HEK293 (cell line): ENCODE measurements at regions not wholly inside any gene's neighbourhood (a gene's known extent, or its start where the extent isn't known, plus 50 kb on each side); places are given as distances from the start of the nearest gene placed in this dataset.

ENCODE experiments used
- GLIS1 ChIP-seq: fragments of 450-650 bp; formaldehyde crosslinking; IDR thresholded peaks from 2 replicates; pipeline ENCODE4 v1.5.1; 2016; ENCODE audit warnings: missing biosample characterization, missing genetic modification characterization
- MYNN ChIP-seq: fragments of 450-650 bp; formaldehyde crosslinking; IDR thresholded peaks from 2 replicates; pipeline ENCODE4 v1.5.1; 2016; ENCODE audit warnings: missing biosample characterization, missing genetic modification characterization, borderline replicate concordance
- SCRT2 ChIP-seq: fragments of 450-650 bp; formaldehyde crosslinking; IDR thresholded peaks from 2 replicates; pipeline ENCODE4 v1.5.1; 2016; ENCODE audit warnings: missing biosample characterization, missing genetic modification characterization
- YY1 ChIP-seq: fragments of 450-650 bp; formaldehyde crosslinking; IDR thresholded peaks from 2 replicates; pipeline ENCODE4 v1.5.1; 2018; ENCODE audit warnings: missing biosample characterization, missing genetic modification characterization
- ZNF10 ChIP-seq: fragments of 450-650 bp; formaldehyde crosslinking; IDR thresholded peaks from 2 replicates; pipeline ENCODE4 v1.5.1; 2017; ENCODE audit warnings: missing biosample characterization, missing genetic modification characterization
- ZNF157 ChIP-seq: fragments of 450-650 bp; formaldehyde crosslinking; IDR thresholded peaks from 2 replicates; pipeline ENCODE4 v1.5.1; 2016; ENCODE audit warnings: missing biosample characterization, missing genetic modification characterization
- ZNF223 ChIP-seq: fragments of 450-650 bp; formaldehyde crosslinking; IDR thresholded peaks from 2 replicates; pipeline ENCODE4 v1.5.1; 2016; ENCODE audit warnings: missing biosample characterization, missing genetic modification characterization
- ZNF335 ChIP-seq: fragments of 450-650 bp; formaldehyde crosslinking; conservative IDR thresholded peaks from 2 replicates; pipeline ENCODE4 v1.5.1; 2016; ENCODE audit warnings: missing biosample characterization, missing genetic modification characterization
- ZNF501 ChIP-seq: fragments of 450-650 bp; formaldehyde crosslinking; IDR thresholded peaks from 2 replicates; pipeline ENCODE4 v1.5.1; 2016; ENCODE audit warnings: missing biosample characterization, missing genetic modification characterization
- ZNF658 ChIP-seq: fragments of 450-650 bp; formaldehyde crosslinking; IDR thresholded peaks from 2 replicates; pipeline ENCODE4; 2016; ENCODE audit warnings: missing biosample characterization, missing genetic modification characterization
- TF ChIP-seq, protein P1 (sequence below): fragments of 450-650 bp; formaldehyde crosslinking; IDR thresholded peaks from 2 replicates; pipeline ENCODE4 v1.5.1; 2016; ENCODE audit warnings: missing biosample characterization, missing genetic modification characterization
- TF ChIP-seq, protein P2 (sequence below): fragments of 450-650 bp; formaldehyde crosslinking; IDR thresholded peaks from 2 replicates; pipeline ENCODE4 v1.5.1; 2017; ENCODE audit warnings: missing biosample characterization, missing genetic modification characterization
- TF ChIP-seq, protein P3 (sequence below): fragments of 450-650 bp; formaldehyde crosslinking; IDR thresholded peaks from 2 replicates; pipeline ENCODE4 v1.5.1; 2016; ENCODE audit warnings: missing biosample characterization, missing genetic modification characterization
- TF ChIP-seq, protein P4 (sequence below): fragments of 450-650 bp; formaldehyde crosslinking; IDR thresholded peaks from 2 replicates; pipeline ENCODE4 v1.5.1; 2016; ENCODE audit warnings: missing biosample characterization, missing genetic modification characterization

DNA sequence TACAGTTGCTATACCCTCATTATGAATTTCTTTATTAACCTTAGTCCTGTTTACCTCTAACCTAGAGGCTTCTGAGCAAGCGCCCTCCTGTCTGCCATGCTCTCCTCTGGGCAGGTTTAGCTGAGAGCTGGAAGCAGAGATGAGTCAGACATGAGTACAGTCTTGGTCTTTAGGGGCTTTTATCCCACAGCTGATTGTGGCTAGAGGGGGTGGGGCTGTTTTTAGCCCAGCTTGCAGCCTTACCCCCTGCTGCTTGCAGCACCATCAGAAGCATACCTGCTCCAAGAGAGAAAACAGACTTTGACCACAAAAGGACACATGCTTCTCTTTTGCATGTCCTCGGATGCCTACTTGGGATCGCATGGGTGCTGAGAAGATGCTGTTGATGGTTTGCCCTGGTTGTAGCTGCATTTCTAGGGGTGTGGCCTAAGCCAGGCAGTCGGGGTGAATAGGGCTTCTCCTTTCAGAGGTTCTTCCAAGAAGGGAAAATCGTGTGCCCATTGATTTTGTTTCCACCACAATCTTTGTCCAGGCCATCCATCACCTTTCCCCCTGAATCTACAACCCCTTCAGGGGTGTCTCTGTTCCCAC is 115.0 kb upstream of the LGALSL start:
- TF ChIP-seq YY1 (tag by site-specific recombination) (no peak), ZNF501 (tag by site-specific recombination) (no peak), ZNF157 (tag by site-specific recombination) (no peak), ZNF335 (no peak), ZNF658 (tag by site-specific recombination) (no peak), SCRT2 (tag by site-specific recombination) (no peak), GLIS1 (no peak), MYNN (no peak), ZNF10 (tag by site-specific recombination) (no peak), ZNF223 (tag by site-specific recombination) (no peak)
- TF ChIP-seq, protein P1, sequence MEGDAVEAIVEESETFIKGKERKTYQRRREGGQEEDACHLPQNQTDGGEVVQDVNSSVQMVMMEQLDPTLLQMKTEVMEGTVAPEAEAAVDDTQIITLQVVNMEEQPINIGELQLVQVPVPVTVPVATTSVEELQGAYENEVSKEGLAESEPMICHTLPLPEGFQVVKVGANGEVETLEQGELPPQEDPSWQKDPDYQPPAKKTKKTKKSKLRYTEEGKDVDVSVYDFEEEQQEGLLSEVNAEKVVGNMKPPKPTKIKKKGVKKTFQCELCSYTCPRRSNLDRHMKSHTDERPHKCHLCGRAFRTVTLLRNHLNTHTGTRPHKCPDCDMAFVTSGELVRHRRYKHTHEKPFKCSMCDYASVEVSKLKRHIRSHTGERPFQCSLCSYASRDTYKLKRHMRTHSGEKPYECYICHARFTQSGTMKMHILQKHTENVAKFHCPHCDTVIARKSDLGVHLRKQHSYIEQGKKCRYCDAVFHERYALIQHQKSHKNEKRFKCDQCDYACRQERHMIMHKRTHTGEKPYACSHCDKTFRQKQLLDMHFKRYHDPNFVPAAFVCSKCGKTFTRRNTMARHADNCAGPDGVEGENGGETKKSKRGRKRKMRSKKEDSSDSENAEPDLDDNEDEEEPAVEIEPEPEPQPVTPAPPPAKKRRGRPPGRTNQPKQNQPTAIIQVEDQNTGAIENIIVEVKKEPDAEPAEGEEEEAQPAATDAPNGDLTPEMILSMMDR (tag by site-specific recombination) = no peak
- TF ChIP-seq, protein P2, sequence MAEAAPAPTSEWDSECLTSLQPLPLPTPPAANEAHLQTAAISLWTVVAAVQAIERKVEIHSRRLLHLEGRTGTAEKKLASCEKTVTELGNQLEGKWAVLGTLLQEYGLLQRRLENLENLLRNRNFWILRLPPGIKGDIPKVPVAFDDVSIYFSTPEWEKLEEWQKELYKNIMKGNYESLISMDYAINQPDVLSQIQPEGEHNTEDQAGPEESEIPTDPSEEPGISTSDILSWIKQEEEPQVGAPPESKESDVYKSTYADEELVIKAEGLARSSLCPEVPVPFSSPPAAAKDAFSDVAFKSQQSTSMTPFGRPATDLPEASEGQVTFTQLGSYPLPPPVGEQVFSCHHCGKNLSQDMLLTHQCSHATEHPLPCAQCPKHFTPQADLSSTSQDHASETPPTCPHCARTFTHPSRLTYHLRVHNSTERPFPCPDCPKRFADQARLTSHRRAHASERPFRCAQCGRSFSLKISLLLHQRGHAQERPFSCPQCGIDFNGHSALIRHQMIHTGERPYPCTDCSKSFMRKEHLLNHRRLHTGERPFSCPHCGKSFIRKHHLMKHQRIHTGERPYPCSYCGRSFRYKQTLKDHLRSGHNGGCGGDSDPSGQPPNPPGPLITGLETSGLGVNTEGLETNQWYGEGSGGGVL (tag by site-specific recombination) = no peak
- TF ChIP-seq, protein P3, sequence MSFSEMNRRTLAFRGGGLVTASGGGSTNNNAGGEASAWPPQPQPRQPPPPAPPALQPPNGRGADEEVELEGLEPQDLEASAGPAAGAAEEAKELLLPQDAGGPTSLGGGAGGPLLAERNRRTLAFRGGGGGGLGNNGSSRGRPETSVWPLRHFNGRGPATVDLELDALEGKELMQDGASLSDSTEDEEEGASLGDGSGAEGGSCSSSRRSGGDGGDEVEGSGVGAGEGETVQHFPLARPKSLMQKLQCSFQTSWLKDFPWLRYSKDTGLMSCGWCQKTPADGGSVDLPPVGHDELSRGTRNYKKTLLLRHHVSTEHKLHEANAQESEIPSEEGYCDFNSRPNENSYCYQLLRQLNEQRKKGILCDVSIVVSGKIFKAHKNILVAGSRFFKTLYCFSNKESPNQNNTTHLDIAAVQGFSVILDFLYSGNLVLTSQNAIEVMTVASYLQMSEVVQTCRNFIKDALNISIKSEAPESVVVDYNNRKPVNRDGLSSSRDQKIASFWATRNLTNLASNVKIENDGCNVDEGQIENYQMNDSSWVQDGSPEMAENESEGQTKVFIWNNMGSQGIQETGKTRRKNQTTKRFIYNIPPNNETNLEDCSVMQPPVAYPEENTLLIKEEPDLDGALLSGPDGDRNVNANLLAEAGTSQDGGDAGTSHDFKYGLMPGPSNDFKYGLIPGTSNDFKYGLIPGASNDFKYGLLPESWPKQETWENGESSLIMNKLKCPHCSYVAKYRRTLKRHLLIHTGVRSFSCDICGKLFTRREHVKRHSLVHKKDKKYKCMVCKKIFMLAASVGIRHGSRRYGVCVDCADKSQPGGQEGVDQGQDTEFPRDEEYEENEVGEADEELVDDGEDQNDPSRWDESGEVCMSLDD (tag by site-specific recombination) = no peak
- TF ChIP-seq, protein P4, sequence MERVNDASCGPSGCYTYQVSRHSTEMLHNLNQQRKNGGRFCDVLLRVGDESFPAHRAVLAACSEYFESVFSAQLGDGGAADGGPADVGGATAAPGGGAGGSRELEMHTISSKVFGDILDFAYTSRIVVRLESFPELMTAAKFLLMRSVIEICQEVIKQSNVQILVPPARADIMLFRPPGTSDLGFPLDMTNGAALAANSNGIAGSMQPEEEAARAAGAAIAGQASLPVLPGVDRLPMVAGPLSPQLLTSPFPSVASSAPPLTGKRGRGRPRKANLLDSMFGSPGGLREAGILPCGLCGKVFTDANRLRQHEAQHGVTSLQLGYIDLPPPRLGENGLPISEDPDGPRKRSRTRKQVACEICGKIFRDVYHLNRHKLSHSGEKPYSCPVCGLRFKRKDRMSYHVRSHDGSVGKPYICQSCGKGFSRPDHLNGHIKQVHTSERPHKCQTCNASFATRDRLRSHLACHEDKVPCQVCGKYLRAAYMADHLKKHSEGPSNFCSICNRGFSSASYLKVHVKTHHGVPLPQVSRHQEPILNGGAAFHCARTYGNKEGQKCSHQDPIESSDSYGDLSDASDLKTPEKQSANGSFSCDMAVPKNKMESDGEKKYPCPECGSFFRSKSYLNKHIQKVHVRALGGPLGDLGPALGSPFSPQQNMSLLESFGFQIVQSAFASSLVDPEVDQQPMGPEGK = no peak
